ENCODE measurements at regions not wholly inside any gene's neighbourhood (a gene's known extent, or its start where the extent isn't known, plus 50 kb on each side); places are given as distances from the start of the nearest gene placed in this dataset.
A peak's percentile ranks its signal among the peaks of the same experiment; 100 is the strongest.

- H3K27me3 ChIP-seq (ENCODE audit: control insufficient read depth, insufficient read depth, low read length), result no peaks in the 10 kb centered on the region
- no peak overlapping the region for H3K4me3 ChIP-seq (ENCODE audit: low read depth, low read length)
- no peaks in the 10 kb centered on the region for H3K36me3 ChIP-seq (ENCODE audit: control insufficient read depth, insufficient read depth, low read length)
- no peak overlapping the region for H3K27ac ChIP-seq (ENCODE audit: low read depth, low read length)
- no peaks in the 10 kb centered on the region for H3K9me3 ChIP-seq (ENCODE audit: control insufficient read depth, insufficient read depth, low read length)
- peaks cover 3% of the 10 kb centered on the region for H3K4me1 ChIP-seq (ENCODE audit: control insufficient read depth, insufficient read depth, low read length)
- DNase-seq (ENCODE audit: low read depth in 4 of 6, low spot score in 6 of 6), result no peak
- WGBS (ENCODE audit: insufficient coverage), result no CpG with 5 or more reads among the region's 2 CpGs
Observed at GRCh38 chr12:126219139-126219538, 1153.9 kb downstream of the AACS start.

- Histone ChIP-seq H3K4me1 (ENCODE audit: control insufficient read depth, insufficient read depth, low read length) (peaks cover 3% of the 10 kb centered on the region), H3K27ac (ENCODE audit: low read depth, low read length) (no peak overlapping the region), H3K27me3 (ENCODE audit: control insufficient read depth, insufficient read depth, low read length) (no peaks in the 10 kb centered on the region), H3K9me3 (ENCODE audit: control insufficient read depth, insufficient read depth, low read length) (no peaks in the 10 kb centered on the region), H3K4me3 (ENCODE audit: low read depth, low read length) (no peak overlapping the region), H3K36me3 (ENCODE audit: control insufficient read depth, insufficient read depth, low read length) (no peaks in the 10 kb centered on the region)
- WGBS (ENCODE audit: insufficient coverage), result 73% methylated on average over 4 of the region's 6 CpGs
- no peak for DNase-seq (ENCODE audit: low read depth in 4 of 6, low spot score in 6 of 6)
Observed at GRCh38 chr12:126219654-126220279, 1154.5 kb downstream of the AACS start.

GRCh38 chr12:126224032-126224431, 1158.8 kb downstream of the AACS start:
- 92% methylated on average over 2 of the region's 3 CpGs for WGBS (ENCODE audit: insufficient coverage)
- H3K27ac ChIP-seq (ENCODE audit: low read depth, low read length), result no peak overlapping the region

GRCh38 chr12:126228936-126229335, 1163.7 kb downstream of the AACS start:
- H3K4me1 ChIP-seq (ENCODE audit: control insufficient read depth, insufficient read depth, low read length), result no peaks in the 10 kb centered on the region
- no peak for DNase-seq (ENCODE audit: low read depth in 4 of 6, low spot score in 6 of 6)
- H3K27me3 ChIP-seq (ENCODE audit: control insufficient read depth, insufficient read depth, low read length), result no peaks in the 10 kb centered on the region
- no peaks in the 10 kb centered on the region for H3K9me3 ChIP-seq (ENCODE audit: control insufficient read depth, insufficient read depth, low read length)
- no peak overlapping the region for H3K4me3 ChIP-seq (ENCODE audit: low read depth, low read length)
- 84% methylated on average over 2 of the region's 2 CpGs for WGBS (ENCODE audit: insufficient coverage)
- H3K36me3 ChIP-seq (ENCODE audit: control insufficient read depth, insufficient read depth, low read length), result no peaks in the 10 kb centered on the region
- H3K27ac ChIP-seq (ENCODE audit: low read depth, low read length), result no peak overlapping the region

More at GRCh38 chr12:126224032-126224431, 1158.8 kb downstream of the AACS start:
- H3K27me3 ChIP-seq (ENCODE audit: control insufficient read depth, insufficient read depth, low read length), result no peaks in the 10 kb centered on the region
- DNase-seq (ENCODE audit: low read depth in 4 of 6, low spot score in 6 of 6), result no peak
- H3K36me3 ChIP-seq (ENCODE audit: control insufficient read depth, insufficient read depth, low read length), result no peaks in the 10 kb centered on the region
- H3K4me3 ChIP-seq (ENCODE audit: low read depth, low read length), result no peak overlapping the region
- no peaks in the 10 kb centered on the region for H3K9me3 ChIP-seq (ENCODE audit: control insufficient read depth, insufficient read depth, low read length)
- peaks cover 3% of the 10 kb centered on the region for H3K4me1 ChIP-seq (ENCODE audit: control insufficient read depth, insufficient read depth, low read length)

- peak in 1 of 6 donors; percentile 93 for DNase-seq (ENCODE audit: low read depth in 4 of 6, low spot score in 6 of 6)
- no CpG with 5 or more reads among the region's 3 CpGs for WGBS (ENCODE audit: insufficient coverage)
- no peak overlapping the region for H3K4me3 ChIP-seq (ENCODE audit: low read depth, low read length)
- H3K27ac ChIP-seq (ENCODE audit: low read depth, low read length), result no peak overlapping the region
- H3K4me1 ChIP-seq (ENCODE audit: control insufficient read depth, insufficient read depth, low read length), result no peaks in the 10 kb centered on the region
- no peaks in the 10 kb centered on the region for H3K27me3 ChIP-seq (ENCODE audit: control insufficient read depth, insufficient read depth, low read length)
- no peaks in the 10 kb centered on the region for H3K9me3 ChIP-seq (ENCODE audit: control insufficient read depth, insufficient read depth, low read length)
- H3K36me3 ChIP-seq (ENCODE audit: control insufficient read depth, insufficient read depth, low read length), result no peaks in the 10 kb centered on the region
Observed at GRCh38 chr12:126232711-126233110, 1167.5 kb downstream of the AACS start.

GRCh38 chr12:126233625-126234024, 1168.4 kb downstream of the AACS start:
- no peak for DNase-seq (ENCODE audit: low read depth in 4 of 6, low spot score in 6 of 6)
- Histone ChIP-seq H3K36me3 (ENCODE audit: control insufficient read depth, insufficient read depth, low read length) (no peaks in the 10 kb centered on the region), H3K27me3 (ENCODE audit: control insufficient read depth, insufficient read depth, low read length) (no peaks in the 10 kb centered on the region), H3K9me3 (ENCODE audit: control insufficient read depth, insufficient read depth, low read length) (no peaks in the 10 kb centered on the region), H3K4me3 (ENCODE audit: low read depth, low read length) (no peak overlapping the region), H3K27ac (ENCODE audit: low read depth, low read length) (no peak overlapping the region), H3K4me1 (ENCODE audit: control insufficient read depth, insufficient read depth, low read length) (no peaks in the 10 kb centered on the region)
- WGBS (ENCODE audit: insufficient coverage), result no CpG with 5 or more reads among the region's 3 CpGs

- no peaks in the 10 kb centered on the region for H3K27me3 ChIP-seq (ENCODE audit: control insufficient read depth, insufficient read depth, low read length)
- H3K27ac ChIP-seq (ENCODE audit: low read depth, low read length), result no peak overlapping the region
- no peaks in the 10 kb centered on the region for H3K4me1 ChIP-seq (ENCODE audit: control insufficient read depth, insufficient read depth, low read length)
- no peak overlapping the region for H3K4me3 ChIP-seq (ENCODE audit: low read depth, low read length)
- WGBS (ENCODE audit: insufficient coverage), result no CpG with 5 or more reads among the region's 4 CpGs
- no peaks in the 10 kb centered on the region for H3K36me3 ChIP-seq (ENCODE audit: control insufficient read depth, insufficient read depth, low read length)
- DNase-seq (ENCODE audit: low read depth in 4 of 6, low spot score in 6 of 6), result no peak
- H3K9me3 ChIP-seq (ENCODE audit: control insufficient read depth, insufficient read depth, low read length), result peaks cover 2% of the 10 kb centered on the region
Observed at GRCh38 chr12:126243814-126244440, 1178.7 kb downstream of the AACS start.

- H3K4me1 ChIP-seq (ENCODE audit: control insufficient read depth, insufficient read depth, low read length), result no peaks in the 10 kb centered on the region
- no peak overlapping the region for H3K27ac ChIP-seq (ENCODE audit: low read depth, low read length)
- no peaks in the 10 kb centered on the region for H3K36me3 ChIP-seq (ENCODE audit: control insufficient read depth, insufficient read depth, low read length)
- WGBS (ENCODE audit: insufficient coverage), result no CpG with 5 or more reads among the region's 1 CpG
- no peak for DNase-seq (ENCODE audit: low read depth in 4 of 6, low spot score in 6 of 6)
- H3K9me3 ChIP-seq (ENCODE audit: control insufficient read depth, insufficient read depth, low read length), result no peaks in the 10 kb centered on the region
- H3K4me3 ChIP-seq (ENCODE audit: low read depth, low read length), result no peak overlapping the region
- no peaks in the 10 kb centered on the region for H3K27me3 ChIP-seq (ENCODE audit: control insufficient read depth, insufficient read depth, low read length)
Observed at GRCh38 chr12:126247936-126248335, 1182.7 kb downstream of the AACS start.

- Histone ChIP-seq H3K4me3 (ENCODE audit: low read depth, low read length) (no peak overlapping the region), H3K27ac (ENCODE audit: low read depth, low read length) (no peak overlapping the region), H3K4me1 (ENCODE audit: control insufficient read depth, insufficient read depth, low read length) (no peaks in the 10 kb centered on the region), H3K9me3 (ENCODE audit: control insufficient read depth, insufficient read depth, low read length) (no peaks in the 10 kb centered on the region), H3K36me3 (ENCODE audit: control insufficient read depth, insufficient read depth, low read length) (no peaks in the 10 kb centered on the region), H3K27me3 (ENCODE audit: control insufficient read depth, insufficient read depth, low read length) (no peaks in the 10 kb centered on the region)
- DNase-seq (ENCODE audit: low read depth in 4 of 6, low spot score in 6 of 6), result no peak
- WGBS (ENCODE audit: insufficient coverage), result 96% methylated on average over 8 of the region's 8 CpGs
Observed at GRCh38 chr12:126248871-126249403, 1183.7 kb downstream of the AACS start.

- no peaks in the 10 kb centered on the region for H3K36me3 ChIP-seq (ENCODE audit: control insufficient read depth, insufficient read depth, low read length)
- H3K27ac ChIP-seq (ENCODE audit: low read depth, low read length), result no peak overlapping the region
- no peaks in the 10 kb centered on the region for H3K4me1 ChIP-seq (ENCODE audit: control insufficient read depth, insufficient read depth, low read length)
- 80% methylated on average over 2 of the region's 3 CpGs for WGBS (ENCODE audit: insufficient coverage)
- no peaks in the 10 kb centered on the region for H3K27me3 ChIP-seq (ENCODE audit: control insufficient read depth, insufficient read depth, low read length)
- H3K4me3 ChIP-seq (ENCODE audit: low read depth, low read length), result no peak overlapping the region
- H3K9me3 ChIP-seq (ENCODE audit: control insufficient read depth, insufficient read depth, low read length), result no peaks in the 10 kb centered on the region
- no peak for DNase-seq (ENCODE audit: low read depth in 4 of 6, low spot score in 6 of 6)
Observed at GRCh38 chr12:126258190-126258589, 1193.0 kb downstream of the AACS start.

Data from spinal cord (tissue), 9 donors.